ENCODE measurements at regions not wholly inside any gene's neighbourhood (a gene's known extent, or its start where the extent isn't known, plus 50 kb on each side); places are given as distances from the start of the nearest gene placed in this dataset.

DNA sequence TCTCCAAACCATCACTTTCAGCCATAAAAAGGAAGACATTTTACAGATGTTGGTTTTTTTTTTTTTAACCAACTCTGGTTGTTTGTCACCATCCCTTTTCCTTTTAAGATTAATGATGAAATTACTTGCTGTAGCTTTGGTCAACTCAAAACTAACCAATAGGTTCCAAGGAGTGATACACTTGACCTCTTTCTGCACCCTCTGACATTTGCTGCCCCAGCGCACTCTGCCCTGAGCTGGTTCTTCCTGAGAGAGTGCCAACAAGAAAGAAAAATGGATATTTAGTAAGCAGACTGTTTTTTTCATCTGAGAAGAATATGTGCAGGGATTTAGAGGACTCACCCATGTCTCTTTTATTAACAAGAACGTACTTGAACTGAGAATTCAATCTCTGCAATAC lies 520.0 kb downstream of the TXNL1 start:
- H3K27ac ChIP-seq = no peak overlapping the region
- intact Hi-C loops (cut with DNase I; ENCODE audit: low total_unique reads) = no loop called here
- ATAC-seq = no peak
- H3K36me3 ChIP-seq = no peaks in the 10 kb centered on the region
- H3K4me1 ChIP-seq = no peaks in the 10 kb centered on the region
- H3K27me3 ChIP-seq = no peaks in the 10 kb centered on the region
- H3K9me3 ChIP-seq = no peaks in the 10 kb centered on the region
- no peak for DNase-seq
- H3K4me3 ChIP-seq = no peak overlapping the region
- in situ Hi-C loops (cut with MboI; ENCODE audit: low sequenced_read_pairs in 4 of 4) = no loop called here
- no peak for TF ChIP-seq POLR2A (IDR thresholded peaks at IDR 0.05)
- TF ChIP-seq, protein P1, sequence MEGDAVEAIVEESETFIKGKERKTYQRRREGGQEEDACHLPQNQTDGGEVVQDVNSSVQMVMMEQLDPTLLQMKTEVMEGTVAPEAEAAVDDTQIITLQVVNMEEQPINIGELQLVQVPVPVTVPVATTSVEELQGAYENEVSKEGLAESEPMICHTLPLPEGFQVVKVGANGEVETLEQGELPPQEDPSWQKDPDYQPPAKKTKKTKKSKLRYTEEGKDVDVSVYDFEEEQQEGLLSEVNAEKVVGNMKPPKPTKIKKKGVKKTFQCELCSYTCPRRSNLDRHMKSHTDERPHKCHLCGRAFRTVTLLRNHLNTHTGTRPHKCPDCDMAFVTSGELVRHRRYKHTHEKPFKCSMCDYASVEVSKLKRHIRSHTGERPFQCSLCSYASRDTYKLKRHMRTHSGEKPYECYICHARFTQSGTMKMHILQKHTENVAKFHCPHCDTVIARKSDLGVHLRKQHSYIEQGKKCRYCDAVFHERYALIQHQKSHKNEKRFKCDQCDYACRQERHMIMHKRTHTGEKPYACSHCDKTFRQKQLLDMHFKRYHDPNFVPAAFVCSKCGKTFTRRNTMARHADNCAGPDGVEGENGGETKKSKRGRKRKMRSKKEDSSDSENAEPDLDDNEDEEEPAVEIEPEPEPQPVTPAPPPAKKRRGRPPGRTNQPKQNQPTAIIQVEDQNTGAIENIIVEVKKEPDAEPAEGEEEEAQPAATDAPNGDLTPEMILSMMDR (IDR thresholded peaks at IDR 0.05 in 4 of 5, conservative IDR thresholded peaks at IDR 0.05 in 1 of 5) = no peak

DNA sequence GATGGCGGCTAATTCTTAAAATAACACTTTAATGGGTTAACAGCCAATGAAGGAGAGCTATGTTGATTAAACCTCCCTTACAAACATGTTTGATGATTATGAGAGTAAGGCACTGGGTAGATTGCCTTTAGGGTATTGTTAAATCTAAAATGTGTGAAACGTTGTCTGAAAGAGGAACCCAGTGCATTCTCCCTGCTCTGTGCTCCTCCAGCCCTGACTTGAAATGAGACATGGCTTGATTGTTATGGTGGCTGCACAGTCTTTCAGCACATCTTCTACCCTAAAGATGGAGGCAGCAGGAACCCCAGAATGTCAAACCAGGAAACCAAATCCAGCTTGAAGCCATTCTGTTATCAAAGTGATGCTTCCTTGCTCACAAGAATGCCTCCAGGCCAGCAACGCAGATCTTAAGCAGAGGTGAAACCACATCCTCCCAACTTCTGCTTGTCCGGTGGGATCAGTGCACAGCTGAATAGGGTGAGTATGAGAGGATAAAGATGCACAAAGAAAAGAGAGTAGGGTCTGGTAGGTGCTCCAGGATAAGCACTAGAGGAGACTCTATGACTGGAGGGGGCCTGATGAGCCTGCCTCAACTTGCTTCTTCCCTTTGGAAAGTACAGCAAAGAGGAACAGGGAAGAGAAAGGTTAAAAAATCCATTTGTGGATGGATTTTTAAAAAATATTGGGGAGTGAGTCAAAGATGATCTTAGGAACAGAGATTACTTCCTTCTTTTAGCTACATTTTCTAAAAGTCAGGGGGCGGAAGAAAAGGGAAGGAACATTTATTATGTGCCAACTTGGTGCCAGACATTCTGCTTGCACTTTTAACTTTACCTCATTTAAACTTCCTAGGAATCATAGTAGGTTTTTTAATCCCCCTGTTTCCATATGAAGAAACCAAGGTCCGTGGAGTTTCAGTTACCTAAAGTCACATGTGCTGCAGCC lies 523.0 kb downstream of the TXNL1 start:
- H3K4me3 ChIP-seq = no peak overlapping the region
- no peaks in the 10 kb centered on the region for H3K9me3 ChIP-seq
- in situ Hi-C loops (cut with MboI; ENCODE audit: low sequenced_read_pairs in 4 of 4) (no loop called here), intact Hi-C loops (cut with DNase I; ENCODE audit: low total_unique reads) (no loop called here)
- no peaks in the 10 kb centered on the region for H3K27me3 ChIP-seq
- no peaks in the 10 kb centered on the region for H3K4me1 ChIP-seq
- TF ChIP-seq, protein P1 (IDR thresholded peaks at IDR 0.05 in 4 of 5, conservative IDR thresholded peaks at IDR 0.05 in 1 of 5) = no peak
- no peak for TF ChIP-seq POLR2A (IDR thresholded peaks at IDR 0.05)
- H3K27ac ChIP-seq = no peak overlapping the region
- H3K36me3 ChIP-seq = no peaks in the 10 kb centered on the region
- no peak for ATAC-seq
- no peak for DNase-seq

DNA sequence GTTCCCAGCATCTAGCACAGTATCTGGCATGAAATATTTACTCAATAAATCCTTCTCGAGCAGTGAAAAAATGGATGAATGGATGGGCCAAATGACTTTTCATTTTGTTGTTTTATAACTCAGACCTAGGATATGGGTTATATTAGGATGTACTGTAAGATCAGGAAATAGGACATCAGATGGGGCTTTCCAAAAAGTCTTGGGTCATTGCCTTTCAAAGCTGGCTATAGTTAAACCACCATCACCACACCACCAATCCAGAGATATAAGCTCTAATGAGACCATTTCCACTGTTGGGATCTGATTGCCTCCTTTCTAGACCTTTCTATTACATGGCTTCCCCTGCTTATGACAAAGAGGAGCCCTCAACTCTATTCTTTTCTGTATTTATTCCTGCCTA lies 525.0 kb upstream of the TCF4 start:
- Histone ChIP-seq H3K27ac (no peak overlapping the region), H3K27me3 (no peaks in the 10 kb centered on the region), H3K4me1 (peaks cover 0 to 4% of the 10 kb centered on the region in 2 donors), H3K36me3 (no peaks in the 10 kb centered on the region), H3K4me3 (no peak overlapping the region), H3K9me3 (no peaks in the 10 kb centered on the region)
- TF ChIP-seq, protein P1 (IDR thresholded peaks at IDR 0.05 in 4 of 5, conservative IDR thresholded peaks at IDR 0.05 in 1 of 5) = no peak
- TF ChIP-seq POLR2A (IDR thresholded peaks at IDR 0.05) = no peak
- no peak for ATAC-seq
- in situ Hi-C loops (cut with MboI; ENCODE audit: low sequenced_read_pairs in 4 of 4) = no loop called here
- intact Hi-C loops (cut with DNase I; ENCODE audit: low total_unique reads) = no loop called here
- no peak for DNase-seq

DNA sequence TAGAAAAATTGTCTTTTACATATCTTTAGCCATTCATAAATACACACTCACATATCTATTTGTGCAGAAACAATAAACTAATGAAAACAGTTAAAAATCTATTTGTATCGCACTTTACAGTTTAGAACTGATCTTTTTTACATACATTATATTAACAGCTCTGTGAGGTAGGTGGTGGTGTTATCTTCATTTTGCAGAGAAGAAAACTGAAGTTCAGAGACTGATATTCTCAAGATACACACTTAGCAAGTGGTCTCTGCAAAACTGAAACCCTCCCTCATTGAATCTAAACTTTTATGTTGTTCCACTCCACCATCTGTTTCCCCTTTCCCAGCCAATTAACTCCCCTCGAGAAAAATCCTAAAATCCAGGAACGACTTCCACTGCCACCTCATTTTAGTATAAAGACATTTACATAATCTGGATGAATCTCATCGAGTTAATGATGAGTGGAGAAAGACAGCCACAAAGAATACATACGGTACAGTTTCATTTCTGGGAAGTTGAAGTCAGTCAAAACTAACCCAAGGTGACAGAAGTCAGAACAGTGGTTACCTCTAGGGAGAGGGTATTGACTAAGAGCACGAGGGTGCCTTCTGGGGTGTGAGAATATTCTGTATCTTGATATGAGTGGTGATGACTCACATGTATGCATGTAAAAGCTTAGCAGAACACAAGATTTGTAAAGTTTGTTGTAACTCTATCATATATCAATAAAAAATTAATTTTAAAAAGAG lies 524.2 kb upstream of the TCF4 start:
- Histone ChIP-seq H3K27ac (no peak overlapping the region), H3K9me3 (no peaks in the 10 kb centered on the region), H3K27me3 (no peaks in the 10 kb centered on the region), H3K36me3 (no peaks in the 10 kb centered on the region), H3K4me3 (no peak overlapping the region), H3K4me1 (peaks cover 0 to 4% of the 10 kb centered on the region in 2 donors)
- DNase-seq (no peak), ATAC-seq (no peak)
- in situ Hi-C loops (cut with MboI; ENCODE audit: low sequenced_read_pairs in 4 of 4) = no loop called here
- no peak for TF ChIP-seq POLR2A (IDR thresholded peaks at IDR 0.05)
- TF ChIP-seq, protein P1 (IDR thresholded peaks at IDR 0.05 in 4 of 5, conservative IDR thresholded peaks at IDR 0.05 in 1 of 5) = no peak
- intact Hi-C loops (cut with DNase I; ENCODE audit: low total_unique reads) = no loop called here

All from gastrocnemius medialis (tissue), 4 donors.